ENCODE measurements at regions not wholly inside any gene's neighbourhood (a gene's known extent, or its start where the extent isn't known, plus 50 kb on each side); places are given as distances from the start of the nearest gene placed in this dataset.

- no peak for TF ChIP-seq E2F8 (IDR thresholded peaks at IDR 0.05; ENCODE audit: low read depth, partially characterized antibody)
- TF ChIP-seq USF2 (IDR thresholded peaks at IDR 0.05; ENCODE audit: borderline replicate concordance, low read depth, low read length), result no peak
- TF ChIP-seq CTCF (IDR thresholded peaks at IDR 0.05 in 2 of 3, conservative IDR thresholded peaks at IDR 0.05 in 1 of 3; ENCODE audit: control insufficient read depth in 2 of 3, extremely low read depth in 1 of 3, insufficient read depth in 1 of 3, low read depth in 3 of 3, low read length in 3 of 3), result no peak
- TF ChIP-seq CHD1 (IDR thresholded peaks at IDR 0.05; ENCODE audit: low read depth, low read length), result no peak
These were observed 252.0 kb downstream of the PTEN start for GRCh38 chr10:88115407-88115806.

All from GM12878 (cell line).